ENCODE measurements at regions not wholly inside any gene's neighbourhood (a gene's known extent, or its start where the extent isn't known, plus 50 kb on each side); places are given as distances from the start of the nearest gene placed in this dataset.

- DNase-seq, result no peak
Measured at GRCh38 chr6:126529637-126530362, 189.9 kb downstream of the CENPW start.

DNA sequence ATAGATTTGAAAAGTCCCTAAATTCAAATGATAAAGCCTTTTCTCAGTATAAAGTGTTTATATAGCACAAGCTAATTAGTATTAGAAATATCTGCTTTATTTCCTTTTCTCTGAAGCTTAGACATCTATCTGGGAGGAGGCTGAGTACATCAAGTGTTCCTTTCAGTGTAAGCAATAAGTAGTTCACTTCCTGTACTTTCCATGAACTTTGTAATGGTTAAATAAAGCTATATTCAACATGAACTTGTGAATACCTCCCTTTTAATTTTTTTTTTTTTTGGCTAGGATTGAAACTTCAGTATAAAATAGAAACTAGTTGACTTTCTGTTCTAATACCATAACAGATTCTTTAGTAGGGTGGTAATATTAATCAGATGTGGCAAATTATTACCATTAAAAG is 190.9 kb downstream of the CENPW start:
- DNase-seq, result no peak

- DNase-seq, result no peak
Measured at GRCh38 chr6:126531286-126531685, 191.4 kb downstream of the CENPW start.

DNA sequence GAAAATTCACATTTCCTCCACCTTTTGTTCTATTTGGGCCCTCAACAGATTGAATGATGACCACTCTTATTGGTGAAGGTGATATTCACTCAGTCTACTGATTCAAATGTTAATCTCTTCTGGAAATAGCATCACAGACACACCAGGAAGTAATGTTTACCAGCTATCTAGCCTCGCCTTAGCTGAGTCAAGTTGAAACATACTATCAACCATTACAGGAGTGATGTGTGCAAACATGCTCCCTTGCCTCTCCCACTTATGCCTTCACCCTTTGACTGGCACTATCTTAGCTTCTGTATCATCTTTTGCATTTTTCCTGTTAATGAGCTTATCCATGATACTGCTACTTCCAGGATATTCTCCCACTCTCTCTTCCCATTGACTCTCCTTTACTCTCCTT is 191.9 kb downstream of the CENPW start:
- no peak for DNase-seq

DNA sequence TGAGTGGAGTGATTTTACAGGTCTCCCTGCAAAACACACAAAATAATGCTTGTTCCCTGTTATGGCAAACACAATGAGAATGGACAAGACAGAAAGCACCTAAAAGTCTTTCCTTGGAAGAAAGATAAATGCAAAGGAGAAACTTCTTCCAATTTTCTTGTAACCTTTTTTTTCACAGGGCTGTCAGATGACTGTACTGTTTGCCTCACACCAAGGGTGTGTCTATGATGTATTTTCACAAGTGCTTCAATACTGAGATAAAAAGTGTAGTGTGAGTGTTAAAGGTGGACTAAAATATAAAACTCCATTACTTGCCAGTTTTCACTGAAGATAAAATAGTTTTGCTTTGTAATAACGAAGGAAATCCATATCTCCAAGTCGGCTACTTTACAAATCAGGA is 194.5 kb downstream of the CENPW start:
- DNase-seq, result no peak

GRCh38 chr6:126535138-126535537 is 195.2 kb downstream of the CENPW start:
- DNase-seq, result no peak

- DNase-seq, result no peak
Measured at GRCh38 chr6:126535595-126535994, 195.7 kb downstream of the CENPW start.

DNA sequence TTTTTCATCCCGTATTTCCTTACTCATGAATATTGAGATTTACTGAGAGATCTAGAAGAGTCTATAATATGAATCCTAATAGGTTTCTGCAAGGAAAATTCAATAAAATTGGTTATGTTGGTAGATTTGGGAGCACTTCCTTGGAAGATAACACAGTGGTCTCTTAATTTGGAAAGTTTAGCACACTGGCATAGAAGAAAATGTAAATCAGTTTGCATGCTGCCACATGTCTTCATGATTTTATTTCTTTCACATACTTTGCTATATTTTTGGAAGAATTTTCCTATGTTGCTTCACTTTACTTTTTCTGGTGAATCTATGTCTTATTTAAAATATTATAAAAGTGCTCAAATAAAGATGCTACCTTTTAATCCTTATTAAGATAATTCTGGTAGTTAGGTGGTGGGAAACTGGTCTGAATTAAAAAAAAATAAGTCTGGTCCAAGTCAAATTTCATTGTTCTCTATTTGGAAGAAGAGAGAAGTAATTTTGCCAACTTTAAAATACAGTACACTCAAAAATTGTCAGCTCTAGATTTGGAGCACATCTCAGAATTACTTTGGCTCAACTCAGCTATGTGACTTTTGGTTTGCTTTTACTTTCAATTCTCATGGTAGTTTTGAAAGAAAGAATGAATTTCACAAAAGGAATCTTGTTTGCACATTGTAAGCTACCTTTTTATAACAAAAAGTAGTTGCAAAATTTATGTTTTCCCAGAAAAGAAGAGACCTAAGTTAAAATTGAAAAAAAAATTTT is 197.3 kb downstream of the CENPW start:
- no peak for DNase-seq

- no peak for DNase-seq
Measured at GRCh38 chr6:126539022-126539421, 199.1 kb downstream of the CENPW start.

GRCh38 chr6:126540161-126540560 is 200.2 kb downstream of the CENPW start:
- no peak for DNase-seq

DNA sequence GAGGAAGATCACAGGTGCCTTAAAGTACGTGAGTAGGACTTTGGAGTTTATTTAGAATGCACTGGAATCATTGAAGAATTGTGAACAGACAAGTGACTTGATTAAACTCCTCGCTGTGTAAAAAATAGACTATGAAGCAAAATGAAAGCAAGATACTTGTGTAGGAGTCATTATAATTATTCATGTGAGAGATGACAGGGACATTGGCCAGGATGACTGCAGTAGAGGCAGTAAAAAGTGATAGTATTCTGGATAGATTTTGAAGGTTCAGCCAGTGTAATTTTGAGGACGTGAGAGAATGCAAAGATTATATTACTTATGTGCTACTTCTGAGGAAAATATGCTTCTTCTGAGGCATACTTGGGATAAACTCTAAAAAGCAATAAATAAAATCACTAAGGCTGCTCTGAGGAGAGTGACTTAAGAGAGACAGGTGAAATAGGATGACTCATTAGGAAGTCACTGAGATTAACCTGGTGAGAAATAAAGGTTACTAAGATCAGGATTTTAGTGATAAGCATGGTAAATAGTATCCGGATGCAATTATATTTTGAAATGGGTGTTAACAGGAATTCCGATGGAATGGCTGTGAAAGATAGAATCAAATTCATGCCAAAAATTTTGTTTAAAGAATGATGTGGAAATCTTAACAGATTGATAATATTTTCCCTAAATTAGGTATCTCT is 202.0 kb downstream of the CENPW start:
- DNase-seq, result no peak

DNA sequence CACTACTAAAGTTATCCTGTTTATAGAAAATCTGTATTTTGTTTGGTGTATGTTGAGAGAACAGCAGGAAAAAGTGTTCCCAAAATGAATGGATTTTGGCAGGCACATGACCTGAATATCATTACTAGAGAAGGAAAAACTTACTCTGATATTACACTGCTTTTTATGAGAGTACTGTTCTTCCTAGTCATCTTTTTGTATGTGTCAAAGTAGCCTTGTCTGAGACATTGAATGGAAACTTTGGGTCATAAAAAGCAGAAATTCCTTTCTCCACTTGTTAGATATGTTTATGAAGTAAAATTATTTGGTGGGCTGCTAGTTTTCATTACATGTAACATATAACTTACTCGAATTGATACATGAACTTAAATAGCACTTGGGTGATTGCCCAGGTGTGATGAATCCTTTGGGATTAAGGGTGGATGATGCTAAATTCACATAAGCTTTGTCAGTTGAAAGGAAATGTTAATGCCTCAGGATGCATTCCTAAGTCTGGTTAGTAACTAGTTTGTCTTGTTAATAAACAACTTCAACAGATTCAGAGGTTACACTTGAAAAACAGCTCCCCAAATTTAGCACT is 206.7 kb downstream of the CENPW start:
- no peak for DNase-seq

DNA sequence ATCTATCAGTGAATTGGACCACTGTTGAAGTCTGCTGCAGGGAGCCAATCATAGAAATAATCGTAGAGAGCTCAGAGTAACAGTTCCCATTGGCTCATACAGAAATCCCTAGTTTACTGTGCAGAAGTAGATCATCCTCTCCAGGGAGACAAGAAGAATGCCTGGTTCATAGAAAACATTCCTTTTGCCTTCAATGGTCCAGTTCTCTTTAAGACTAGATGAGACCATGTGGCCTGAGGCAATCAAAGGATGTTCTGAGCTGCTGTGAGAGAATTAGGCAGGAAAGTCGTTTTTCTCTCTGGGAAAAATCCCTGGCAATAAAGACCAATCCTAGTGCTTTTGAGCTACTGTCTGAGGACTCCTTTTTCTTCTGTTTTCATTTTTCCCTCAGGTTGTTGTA is 208.4 kb downstream of the CENPW start:
- no peak for DNase-seq

- no peak for DNase-seq
Measured at GRCh38 chr6:126550323-126550722, 210.4 kb downstream of the CENPW start.

GRCh38 chr6:126551832-126552231 is 211.9 kb downstream of the CENPW start:
- no peak for DNase-seq

- no peak for DNase-seq
Measured at GRCh38 chr6:126553854-126554253, 213.9 kb downstream of the CENPW start.

GRCh38 chr6:126570507-126570906 is 230.6 kb downstream of the CENPW start:
- no peak for DNase-seq

GRCh38 chr6:126574301-126574700 is 234.4 kb downstream of the CENPW start:
- no peak for DNase-seq

- no peak for DNase-seq
Measured at GRCh38 chr6:126581316-126581715, 241.4 kb downstream of the CENPW start.

DNA sequence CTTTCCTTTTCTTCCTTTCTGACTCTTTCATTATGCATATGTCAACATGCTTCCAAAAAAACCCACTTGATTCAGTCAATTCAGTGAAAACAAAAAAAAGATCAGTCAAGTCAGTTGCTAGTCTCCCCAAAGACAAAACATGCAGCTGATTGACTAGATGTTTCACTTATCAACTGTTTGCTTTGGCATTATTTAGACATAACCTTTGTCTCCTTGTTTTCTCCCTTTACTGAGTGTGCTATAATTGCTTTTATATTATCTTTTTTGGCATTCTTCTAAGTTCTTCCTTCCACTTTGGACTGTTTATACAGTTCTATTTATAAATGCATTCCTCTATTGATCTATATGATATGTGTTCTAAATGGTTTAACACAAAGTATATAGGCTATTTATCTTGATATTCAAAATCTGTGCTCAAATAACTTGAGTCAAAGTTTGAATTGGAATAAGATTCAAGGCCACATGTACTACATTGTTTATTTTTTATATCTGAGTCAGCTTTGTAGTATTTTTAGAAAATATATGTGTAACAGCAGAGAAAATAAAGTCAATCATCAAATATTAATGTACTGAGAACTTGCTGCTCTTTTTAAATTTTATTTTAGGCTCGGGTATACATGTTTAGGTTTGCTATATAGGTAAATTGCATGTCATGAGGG is 260.5 kb downstream of the CENPW start:
- DNase-seq, result no peak

- DNase-seq, result no peak
Measured at GRCh38 chr6:126603410-126603809, 263.5 kb downstream of the CENPW start.

GRCh38 chr6:126605089-126605488 is 265.2 kb downstream of the CENPW start:
- DNase-seq, result no peak

- no peak for DNase-seq
Measured at GRCh38 chr6:126607289-126607688, 267.4 kb downstream of the CENPW start.

All from NCI-H2029 treated with DMSO at 0.1 percent for 48 hours (cell line).